ENCODE measurements at regions not wholly inside any gene's neighbourhood (a gene's known extent, or its start where the extent isn't known, plus 50 kb on each side); places are given as distances from the start of the nearest gene placed in this dataset.
A peak's percentile ranks its signal among the peaks of the same experiment; 100 is the strongest.

GRCh38 chr3:190728574-190729246 is 133.8 kb downstream of the GMNC start:
- DNase-seq (ENCODE audit: low read depth): no peak
- H3K4me3 ChIP-seq (ENCODE audit: low read depth, low read length): no peak overlapping the region
- TF ChIP-seq CTCF (IDR thresholded peaks at IDR 0.05; ENCODE audit: insufficient read depth, low read depth, low read length, missing control alignments): no peak

GRCh38 chr3:190722181-190722905 is 140.2 kb downstream of the GMNC start:
- DNase-seq (ENCODE audit: low read depth): no peak
- no peak overlapping the region for H3K4me3 ChIP-seq (ENCODE audit: low read depth, low read length)
- no peak for TF ChIP-seq CTCF (IDR thresholded peaks at IDR 0.05; ENCODE audit: insufficient read depth, low read depth, low read length, missing control alignments)

GRCh38 chr3:190721330-190721729 is 141.2 kb downstream of the GMNC start:
- peak; percentile 65 for DNase-seq (ENCODE audit: low read depth)
- H3K4me3 ChIP-seq (ENCODE audit: low read depth, low read length): no peak overlapping the region

GRCh38 chr3:190718671-190719070 is 143.8 kb downstream of the GMNC start:
- H3K4me3 ChIP-seq (ENCODE audit: low read depth, low read length): no peak overlapping the region
- no peak for DNase-seq (ENCODE audit: low read depth)
- no peak for TF ChIP-seq CTCF (IDR thresholded peaks at IDR 0.05; ENCODE audit: insufficient read depth, low read depth, low read length, missing control alignments)

More at GRCh38 chr3:190721330-190721729, 141.2 kb downstream of the GMNC start:
- TF ChIP-seq CTCF (IDR thresholded peaks at IDR 0.05; ENCODE audit: insufficient read depth, low read depth, low read length, missing control alignments): no peak

- TF ChIP-seq CTCF (IDR thresholded peaks at IDR 0.05; ENCODE audit: insufficient read depth, low read depth, low read length, missing control alignments): no peak
- H3K4me3 ChIP-seq (ENCODE audit: low read depth, low read length): no peak overlapping the region
- no peak for DNase-seq (ENCODE audit: low read depth)
Observed at GRCh38 chr3:190718097-190718496, 144.4 kb downstream of the GMNC start.

- no peak overlapping the region for H3K4me3 ChIP-seq (ENCODE audit: low read depth, low read length)
- DNase-seq (ENCODE audit: low read depth): no peak
- no peak for TF ChIP-seq CTCF (IDR thresholded peaks at IDR 0.05; ENCODE audit: insufficient read depth, low read depth, low read length, missing control alignments)
Observed at GRCh38 chr3:190716961-190717360, 145.5 kb downstream of the GMNC start.
